GM10266 (cell line): ENCODE measurements at regions not wholly inside any gene's neighbourhood (a gene's known extent, or its start where the extent isn't known, plus 50 kb on each side); places are given as distances from the start of the nearest gene placed in this dataset.

Experiments
- DNase-seq: peaks from one replicate; pipeline ENCODE4 v3.0.0; 2012; ENCODE audit errors: extremely low spot score
- CTCF ChIP-seq: IDR thresholded peaks from 2 replicates; pipeline ENCODE4 v1.5.1; 2012; ENCODE audit warnings: mild to moderate bottlenecking, low read depth; ENCODE audit not compliant: control insufficient read depth, insufficient read depth; ENCODE audit errors: missing control alignments

- no peak for TF ChIP-seq CTCF
- DNase-seq, result no peak
Observed at GRCh38 chr3:95246413-95246812, 1183.6 kb downstream of the NSUN3 start.

DNA sequence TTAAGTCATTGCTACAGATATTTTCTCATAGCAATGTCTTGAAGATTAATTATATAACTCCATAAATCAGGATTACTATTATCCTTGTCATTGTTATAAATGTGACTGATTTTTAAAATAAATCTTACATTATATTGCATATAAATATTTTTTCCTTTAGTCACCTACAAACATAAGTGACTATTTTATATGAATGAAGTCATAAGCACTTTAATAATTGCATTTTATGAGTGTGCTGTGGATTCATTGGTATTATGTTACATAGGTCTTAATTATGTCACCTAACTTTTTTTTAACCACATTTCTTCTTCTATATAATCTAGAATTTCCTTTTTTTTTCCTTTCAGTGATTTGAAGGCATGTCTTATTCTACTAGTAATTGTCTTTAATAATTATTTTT is 1191.2 kb downstream of the NSUN3 start:
- DNase-seq, result no peak
- TF ChIP-seq CTCF, result no peak

DNA sequence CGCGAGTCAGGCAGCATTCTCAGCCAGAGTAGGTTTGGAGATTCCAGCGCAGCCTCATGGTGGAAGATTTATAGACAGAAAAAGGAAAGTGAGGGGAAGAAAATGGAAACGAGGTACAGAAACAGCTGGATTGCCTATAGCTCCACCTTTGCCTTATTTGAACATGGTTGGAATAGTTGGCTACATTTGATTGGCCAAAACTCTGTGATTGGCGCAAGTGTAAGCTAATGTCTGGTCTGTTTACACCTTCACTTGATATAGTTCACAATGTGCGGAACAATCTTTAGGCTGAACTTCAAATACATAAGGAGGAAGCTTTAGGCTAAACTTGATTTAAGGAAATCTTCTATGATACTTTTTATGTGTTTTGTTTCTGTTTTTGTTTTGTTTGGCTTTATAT is 1191.9 kb downstream of the NSUN3 start:
- no peak for DNase-seq
- no peak for TF ChIP-seq CTCF

- TF ChIP-seq CTCF, result no peak
- no peak for DNase-seq
Observed at GRCh38 chr3:95265129-95265528, 1202.3 kb downstream of the NSUN3 start.

GRCh38 chr3:95271395-95271794 is 1208.5 kb downstream of the NSUN3 start:
- no peak for TF ChIP-seq CTCF
- DNase-seq, result no peak

- no peak for DNase-seq
Observed at GRCh38 chr3:95272166-95272565, 1209.3 kb downstream of the NSUN3 start.

DNA sequence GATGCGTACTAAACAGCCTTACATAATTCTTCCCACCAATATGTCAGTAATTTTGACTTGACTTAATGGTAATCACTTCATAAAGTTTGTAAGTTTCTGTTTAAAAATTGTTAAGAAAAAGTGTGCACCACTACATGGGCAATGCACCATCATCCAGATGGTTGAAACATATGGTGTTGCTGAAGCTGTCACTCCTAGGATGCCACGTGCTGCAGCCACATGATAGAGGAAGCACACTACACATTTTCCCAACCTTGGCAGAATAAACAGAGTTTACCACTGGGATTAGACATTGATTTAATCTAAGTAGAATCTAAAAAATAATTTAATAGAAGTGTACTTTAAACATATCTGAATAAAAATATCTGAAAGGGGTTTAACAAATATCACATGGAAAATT is 1209.9 kb downstream of the NSUN3 start:
- no peak for TF ChIP-seq CTCF
- no peak for DNase-seq

More at GRCh38 chr3:95272166-95272565, 1209.3 kb downstream of the NSUN3 start:
- TF ChIP-seq CTCF, result no peak

DNA sequence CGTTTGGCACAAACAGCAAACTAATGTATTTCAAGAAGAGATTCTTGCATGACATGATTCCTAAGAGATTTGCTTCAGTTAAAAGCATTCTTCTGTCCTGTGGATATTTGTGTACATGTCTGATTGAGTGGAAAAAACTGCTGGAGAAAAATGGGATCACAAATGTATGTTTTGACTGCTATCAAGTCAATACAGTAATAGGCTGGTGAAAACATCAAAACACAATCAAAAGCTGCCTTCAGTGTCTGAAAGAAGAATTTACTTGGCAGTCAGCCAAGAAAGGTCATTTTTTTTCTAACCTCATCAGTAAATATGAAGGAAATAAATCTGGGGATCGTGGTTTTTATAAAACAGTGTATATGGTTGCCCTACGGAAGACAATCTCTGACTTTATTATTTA is 1214.8 kb downstream of the NSUN3 start:
- no peak for DNase-seq
- no peak for TF ChIP-seq CTCF
